HG03139 (cell line): ENCODE measurements at regions not wholly inside any gene's neighbourhood (a gene's known extent, or its start where the extent isn't known, plus 50 kb on each side); places are given as distances from the start of the nearest gene placed in this dataset.

Experiments
- ATAC-seq: cut with Tn5 transposase; IDR thresholded peaks from one replicate; pipeline ENCODE4 v1.9.1; 2021; ENCODE audit not compliant: unreplicated experiment

- ATAC-seq, result no peak
Measured at GRCh38 chr11:109794501-109794900, 298.7 kb upstream of the ZC3H12C start.

DNA sequence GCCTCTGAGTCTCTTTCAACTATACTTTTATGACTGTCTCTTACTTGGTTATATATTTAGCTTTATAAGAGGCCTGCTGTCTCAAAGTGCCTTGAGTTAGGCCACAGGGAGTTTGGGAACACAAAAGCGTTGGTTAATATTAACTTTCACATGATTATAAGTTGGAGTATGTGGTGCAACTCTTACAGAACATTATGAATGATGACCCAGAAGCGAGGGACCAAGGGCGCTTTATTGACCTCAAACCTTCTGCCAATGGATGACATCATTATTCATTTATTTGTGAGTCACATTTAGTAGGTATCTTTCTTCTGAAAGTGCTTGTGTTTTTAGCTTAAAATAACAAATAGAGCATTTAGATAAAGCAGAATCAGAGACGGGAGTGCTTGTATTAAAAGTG is 298.0 kb upstream of the ZC3H12C start:
- no peak for ATAC-seq

DNA sequence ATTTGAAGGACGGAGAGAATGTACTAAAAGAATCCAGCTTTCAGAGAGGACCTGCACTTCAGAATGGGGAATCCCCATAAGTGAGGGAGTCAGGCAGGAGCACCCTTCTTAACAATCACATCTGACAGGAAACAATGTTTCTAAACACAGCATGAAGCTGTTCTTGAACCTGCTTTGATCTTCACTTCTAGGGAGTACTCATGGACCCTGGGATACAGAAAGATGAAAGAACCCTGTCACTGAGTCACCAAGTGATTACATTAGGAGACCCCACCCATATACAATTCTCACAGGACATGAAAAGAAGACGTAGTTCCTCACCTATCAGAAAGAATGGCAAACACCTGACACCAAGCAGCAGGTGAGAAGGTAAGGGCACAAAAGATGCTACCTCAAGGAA is 296.9 kb upstream of the ZC3H12C start:
- ATAC-seq, result no peak

GRCh38 chr11:109798521-109798920 is 294.7 kb upstream of the ZC3H12C start:
- no peak for ATAC-seq

DNA sequence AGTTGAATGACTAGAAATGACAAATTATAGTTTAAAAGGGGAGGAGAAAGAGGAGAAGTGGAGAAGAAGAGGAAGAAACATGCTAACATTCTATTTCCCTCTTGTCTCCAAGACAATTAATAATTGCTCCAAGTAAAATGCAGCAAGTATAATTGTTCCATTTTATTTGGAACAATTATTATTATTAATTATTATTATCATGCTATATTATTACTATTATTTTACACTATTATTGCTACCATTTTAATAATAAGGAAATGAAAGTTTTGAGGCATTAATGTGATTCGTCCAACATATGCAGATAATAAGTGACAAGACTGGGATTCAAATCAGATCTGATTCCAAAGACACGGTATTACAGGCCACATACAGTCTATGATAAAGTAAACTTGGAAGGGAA is 293.6 kb upstream of the ZC3H12C start:
- no peak for ATAC-seq

- no peak for ATAC-seq
Measured at GRCh38 chr11:109804911-109805310, 288.3 kb upstream of the ZC3H12C start.

GRCh38 chr11:109806205-109806604 is 287.0 kb upstream of the ZC3H12C start:
- ATAC-seq, result no peak

- no peak for ATAC-seq
Measured at GRCh38 chr11:109808569-109808968, 284.6 kb upstream of the ZC3H12C start.

DNA sequence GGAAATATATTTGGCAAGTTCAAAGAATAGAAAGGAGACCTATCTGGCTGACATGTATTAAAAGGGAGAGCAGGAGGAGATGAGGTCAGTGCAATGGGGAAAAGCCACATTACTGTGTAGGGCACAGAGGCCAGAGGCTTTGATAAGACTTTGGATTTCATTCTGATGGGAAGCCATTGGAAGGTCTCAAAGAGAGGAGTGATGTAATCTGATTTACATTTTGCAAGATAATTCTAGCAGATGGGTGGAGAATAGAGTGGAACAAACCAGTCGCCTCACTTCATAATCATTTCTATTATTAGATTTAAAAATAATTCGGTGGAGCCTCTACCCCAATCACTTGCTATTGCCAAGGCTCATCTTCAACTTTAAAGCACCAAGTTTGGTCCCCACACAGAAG is 278.4 kb upstream of the ZC3H12C start:
- no peak for ATAC-seq

- no peak for ATAC-seq
Measured at GRCh38 chr11:109815500-109816150, 277.6 kb upstream of the ZC3H12C start.

DNA sequence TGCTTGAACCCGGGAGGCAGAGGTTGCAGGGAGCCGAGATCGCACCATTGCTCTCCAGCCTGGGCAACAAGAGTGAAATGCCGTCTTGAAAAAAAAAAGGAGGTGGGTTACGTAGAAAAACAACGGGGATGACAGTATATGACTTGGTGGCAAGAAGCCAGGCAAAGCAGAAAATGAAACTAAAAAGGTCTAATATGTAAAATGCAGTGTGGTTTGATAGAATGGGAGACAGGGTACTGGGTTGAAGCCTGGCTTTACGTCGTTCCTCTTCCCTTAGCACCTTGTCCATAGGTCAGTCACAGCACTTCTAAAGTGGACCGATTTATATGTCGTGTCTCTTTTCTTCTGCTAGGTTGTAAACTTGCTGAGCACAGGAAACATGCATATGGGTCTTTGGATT is 274.9 kb upstream of the ZC3H12C start:
- ATAC-seq, result no peak

GRCh38 chr11:109819410-109819809 is 273.8 kb upstream of the ZC3H12C start:
- no peak for ATAC-seq

GRCh38 chr11:109821511-109821910 is 271.7 kb upstream of the ZC3H12C start:
- ATAC-seq, result no peak

DNA sequence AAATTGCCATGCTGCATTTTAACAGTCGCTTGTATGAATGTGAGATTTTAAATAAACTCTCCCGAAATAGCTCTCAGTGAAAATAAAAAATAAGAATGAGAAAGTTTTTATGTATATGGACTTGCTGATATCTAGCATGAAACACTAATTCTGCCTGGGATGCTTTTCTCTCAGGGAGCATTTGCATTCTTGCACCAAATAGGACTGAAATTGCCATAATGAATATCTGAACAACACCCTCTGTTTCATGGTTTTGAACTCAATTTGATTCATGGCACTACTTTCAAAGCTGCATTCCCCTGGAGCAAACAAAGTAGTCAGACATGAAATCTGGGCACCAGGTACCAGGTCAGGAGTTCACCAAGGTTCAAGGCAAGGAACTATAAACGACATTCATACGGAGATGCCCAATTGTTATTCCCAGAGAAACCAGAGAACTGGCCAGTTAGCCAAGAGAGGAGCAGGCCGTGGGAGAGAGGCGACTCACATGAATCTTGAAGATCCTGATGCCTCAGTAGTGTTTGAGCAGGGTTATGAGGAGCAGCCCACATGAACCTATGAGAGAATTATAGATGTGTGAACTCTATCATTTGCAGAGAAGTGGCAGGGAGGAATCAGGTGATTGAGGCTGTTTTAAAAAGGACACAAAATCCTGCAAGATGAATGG is 270.6 kb upstream of the ZC3H12C start:
- no peak for ATAC-seq

DNA sequence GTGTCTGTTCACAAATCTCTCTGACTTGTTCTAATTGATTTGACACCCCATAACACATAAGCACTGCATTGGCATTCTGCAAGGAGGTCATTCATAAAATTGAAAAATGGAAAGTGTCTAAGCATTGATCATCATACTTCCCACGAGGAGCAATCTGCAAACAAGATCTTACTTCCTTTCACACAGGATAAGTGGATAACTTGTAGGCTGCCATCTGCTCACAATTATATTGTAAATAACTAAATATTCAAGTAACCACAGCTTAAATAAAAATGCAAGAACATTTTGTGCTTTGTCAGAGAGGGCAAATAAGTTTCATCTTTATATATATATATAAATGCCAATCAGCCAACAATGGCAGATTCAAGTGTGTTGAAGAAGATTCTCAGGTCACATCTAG is 264.8 kb upstream of the ZC3H12C start:
- ATAC-seq, result no peak

- no peak for ATAC-seq
Measured at GRCh38 chr11:109838026-109838425, 255.2 kb upstream of the ZC3H12C start.

GRCh38 chr11:109845437-109845836 is 247.8 kb upstream of the ZC3H12C start:
- no peak for ATAC-seq

- ATAC-seq, result no peak
Measured at GRCh38 chr11:109847621-109848020, 245.6 kb upstream of the ZC3H12C start.

- ATAC-seq, result no peak
Measured at GRCh38 chr11:109849051-109849450, 244.1 kb upstream of the ZC3H12C start.

DNA sequence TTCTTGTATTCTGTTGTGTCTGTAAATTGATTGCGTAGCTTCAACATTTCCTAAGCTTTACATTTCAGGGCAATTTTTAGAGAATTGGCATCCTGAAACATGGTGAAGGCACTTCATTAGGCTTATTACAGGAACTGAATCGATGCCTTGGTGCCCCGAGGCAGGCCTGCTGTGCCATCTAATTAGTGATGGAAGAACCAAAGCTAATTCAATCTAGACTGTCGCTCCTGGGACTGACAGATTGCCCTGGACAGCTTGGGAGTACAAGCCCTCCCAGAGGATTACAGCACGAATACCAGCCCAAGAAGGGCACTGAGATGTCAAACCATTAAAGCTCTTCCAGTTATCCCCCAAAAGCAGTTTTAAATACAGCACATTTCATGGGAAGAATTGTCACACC is 243.2 kb upstream of the ZC3H12C start:
- ATAC-seq, result no peak

DNA sequence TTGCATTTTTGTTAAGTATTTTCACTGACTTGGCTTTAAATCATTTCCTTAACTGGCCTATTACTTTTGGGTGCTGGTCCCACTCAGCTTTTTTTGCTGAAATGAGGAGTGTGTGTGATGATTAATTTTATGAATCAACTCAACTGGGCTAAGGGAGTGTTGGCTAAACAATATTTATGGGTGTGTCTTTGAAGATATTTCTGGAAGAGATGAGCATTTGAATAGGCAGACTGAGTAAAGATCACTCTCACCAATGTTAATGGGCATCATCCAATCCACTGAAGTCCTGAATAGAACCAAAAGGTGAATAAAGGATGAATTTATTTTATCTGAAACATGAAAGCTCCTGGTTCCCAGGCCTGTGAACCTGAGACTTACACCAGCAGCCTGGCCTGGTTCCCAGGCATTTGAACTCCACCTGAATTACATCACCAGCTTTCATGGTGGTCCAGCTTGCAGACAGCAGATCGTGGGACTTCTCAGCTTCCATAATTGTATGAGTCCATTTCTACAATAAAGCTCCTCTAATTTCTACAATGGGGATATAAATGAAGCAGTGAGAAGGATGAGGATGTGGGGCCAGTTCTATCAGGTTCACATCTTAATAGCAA is 241.3 kb upstream of the ZC3H12C start:
- no peak for ATAC-seq

DNA sequence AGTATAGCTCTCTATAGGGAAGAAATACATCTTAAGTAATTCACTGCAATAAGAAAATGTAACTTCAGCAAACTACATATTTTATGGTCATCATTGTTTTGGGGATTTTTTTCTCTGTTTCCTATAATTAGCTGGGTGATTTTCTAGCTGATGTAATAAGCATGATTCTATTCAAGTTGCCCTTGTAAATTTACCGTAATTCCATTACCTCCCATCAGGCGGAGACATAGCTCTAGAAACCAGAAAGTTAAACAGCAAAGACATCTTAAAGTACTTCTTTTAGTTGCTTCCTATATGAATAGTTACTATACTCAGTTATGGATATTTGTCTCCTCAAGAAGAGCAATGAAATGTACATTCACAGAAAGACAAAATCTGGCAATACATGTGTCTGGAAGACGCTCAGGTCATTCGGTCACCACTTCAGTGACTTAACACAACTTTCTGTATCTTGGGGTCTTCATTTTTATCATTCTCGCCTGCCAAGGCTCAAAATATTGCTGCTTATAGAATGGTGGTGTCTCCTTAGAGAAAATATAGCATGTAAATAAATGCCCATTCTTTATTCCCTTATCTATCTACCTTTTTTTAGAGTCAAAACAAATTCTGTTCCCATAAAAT is 239.9 kb upstream of the ZC3H12C start:
- ATAC-seq, result peak; percentile 69
